ENCODE measurements at regions not wholly inside any gene's neighbourhood (a gene's known extent, or its start where the extent isn't known, plus 50 kb on each side); places are given as distances from the start of the nearest gene placed in this dataset.

- TF ChIP-seq EZH2 (IDR thresholded peaks at IDR 0.05; ENCODE audit: borderline replicate concordance, low read length) (no peak), CTCF (IDR thresholded peaks at IDR 0.05; ENCODE audit: low read length) (no peak)
- H3K9ac ChIP-seq (ENCODE audit: low read length) = no peak overlapping the region
- H4K20me1 ChIP-seq (ENCODE audit: insufficient read depth, low read length) = no peaks in the 10 kb centered on the region
- no peak overlapping the region for H3K4me3 ChIP-seq (ENCODE audit: low read depth, low read length, poor library complexity, severe bottlenecking)
- H3K36me3 ChIP-seq (ENCODE audit: insufficient read depth, low read length) = no peaks in the 10 kb centered on the region
- no peaks in the 10 kb centered on the region for H3K9me2 ChIP-seq (ENCODE audit: low read depth, low read length)
- no peaks in the 10 kb centered on the region for H3K9me3 ChIP-seq (ENCODE audit: low read length)
- no peaks in the 10 kb centered on the region for H3F3A ChIP-seq (ENCODE audit: insufficient read depth, low read length)
- no peak overlapping the region for H3K4me2 ChIP-seq (ENCODE audit: low read length)
- no peak overlapping the region for H2AFZ ChIP-seq (ENCODE audit: low read length)
- H3K27ac ChIP-seq (ENCODE audit: low read depth, low read length, poor library complexity, severe bottlenecking) = no peak overlapping the region
- H3K4me1 ChIP-seq (ENCODE audit: insufficient read depth, low read length, severe bottlenecking) = no peaks in the 10 kb centered on the region
- H3K27me3 ChIP-seq (ENCODE audit: insufficient read depth, low read length) = no peaks in the 10 kb centered on the region; the same call in 1 of the 2 replicates
- no peaks in the 10 kb centered on the region for H3K79me2 ChIP-seq (ENCODE audit: insufficient read depth, low read length)
Measured at GRCh38 chr1:22362626-22363402, 88.8 kb upstream of the ZBTB40 start.

GRCh38 chr1:22363403-22364325 lies 88.0 kb upstream of the ZBTB40 start:
- Histone ChIP-seq H3K9me2 (ENCODE audit: low read depth, low read length) (no peaks in the 10 kb centered on the region), H2AFZ (ENCODE audit: low read length) (no peak overlapping the region), H3K9ac (ENCODE audit: low read length) (no peak overlapping the region), H3K4me3 (ENCODE audit: low read depth, low read length, poor library complexity, severe bottlenecking) (no peak overlapping the region), H3K27me3 (ENCODE audit: insufficient read depth, low read length) (no peaks in the 10 kb centered on the region; the same call in 1 of the 2 replicates), H3K9me3 (ENCODE audit: low read length) (no peaks in the 10 kb centered on the region), H4K20me1 (ENCODE audit: insufficient read depth, low read length) (no peaks in the 10 kb centered on the region), H3K36me3 (ENCODE audit: insufficient read depth, low read length) (no peaks in the 10 kb centered on the region), H3F3A (ENCODE audit: insufficient read depth, low read length) (no peaks in the 10 kb centered on the region), H3K4me1 (ENCODE audit: insufficient read depth, low read length, severe bottlenecking) (no peaks in the 10 kb centered on the region), H3K79me2 (ENCODE audit: insufficient read depth, low read length) (no peaks in the 10 kb centered on the region), H3K4me2 (ENCODE audit: low read length) (no peak overlapping the region), H3K27ac (ENCODE audit: low read depth, low read length, poor library complexity, severe bottlenecking) (no peak overlapping the region)
- TF ChIP-seq EZH2 (IDR thresholded peaks at IDR 0.05; ENCODE audit: borderline replicate concordance, low read length) (no peak), CTCF (IDR thresholded peaks at IDR 0.05; ENCODE audit: low read length) (no peak)

- TF ChIP-seq EZH2 (IDR thresholded peaks at IDR 0.05; ENCODE audit: borderline replicate concordance, low read length) = no peak
- TF ChIP-seq CTCF (IDR thresholded peaks at IDR 0.05; ENCODE audit: low read length) = no peak
Measured at GRCh38 chr1:22364326-22364650, 87.4 kb upstream of the ZBTB40 start.

More at GRCh38 chr1:22364326-22364650, 87.4 kb upstream of the ZBTB40 start:
- Histone ChIP-seq H3K4me3 (ENCODE audit: low read depth, low read length, poor library complexity, severe bottlenecking) (no peak overlapping the region), H3K27me3 (ENCODE audit: insufficient read depth, low read length) (no peaks in the 10 kb centered on the region; the same call in 1 of the 2 replicates), H3K9me2 (ENCODE audit: low read depth, low read length) (no peaks in the 10 kb centered on the region), H3K4me2 (ENCODE audit: low read length) (no peak overlapping the region), H3K36me3 (ENCODE audit: insufficient read depth, low read length) (no peaks in the 10 kb centered on the region), H3F3A (ENCODE audit: insufficient read depth, low read length) (no peaks in the 10 kb centered on the region), H3K27ac (ENCODE audit: low read depth, low read length, poor library complexity, severe bottlenecking) (no peak overlapping the region), H2AFZ (ENCODE audit: low read length) (no peak overlapping the region), H3K79me2 (ENCODE audit: insufficient read depth, low read length) (no peaks in the 10 kb centered on the region), H3K9me3 (ENCODE audit: low read length) (no peaks in the 10 kb centered on the region), H3K4me1 (ENCODE audit: insufficient read depth, low read length, severe bottlenecking) (no peaks in the 10 kb centered on the region), H3K9ac (ENCODE audit: low read length) (no peak overlapping the region), H4K20me1 (ENCODE audit: insufficient read depth, low read length) (no peaks in the 10 kb centered on the region)

Data from OCI-LY1 (cell line).